22Rv1 (cell line): ENCODE measurements at regions not wholly inside any gene's neighbourhood (a gene's known extent, or its start where the extent isn't known, plus 50 kb on each side); places are given as distances from the start of the nearest gene placed in this dataset.

ENCODE experiments used
- CTCF ChIP-seq: fragments of 450-650 bp; IDR thresholded peaks from 2 replicates; pipeline ENCODE4 v1.5.1; 2017; ENCODE audit warnings: mild to moderate bottlenecking
- ZFX ChIP-seq: fragments of 450-650 bp; IDR thresholded peaks from 2 replicates; pipeline ENCODE4 v1.6.1; 2017; ENCODE audit warnings: antibody characterized with exemption, borderline replicate concordance

- TF ChIP-seq CTCF (no peak), ZFX (no peak)
These were observed 95.9 kb upstream of the CIBAR2 start for GRCh38 chr16:85208181-85208580.
